Esophagus muscularis mucosa (tissue), 4 donors: ENCODE measurements at regions not wholly inside any gene's neighbourhood (a gene's known extent, or its start where the extent isn't known, plus 50 kb on each side); places are given as distances from the start of the nearest gene placed in this dataset.
"Not testable (repeated sequence)": the region's sequence is repeated elsewhere in the genome, so short reads cannot be mapped to it uniquely, and the experiment has no call there.

Experiments used
- DNase-seq: peaks from one replicate; pipeline ENCODE4 v3.0.0-alpha.2; 2017; ENCODE audit errors: extremely low spot score
- H3K27ac ChIP-seq, 4 donors: fragments of 200-600 bp; sonication (generic); replicated peaks in 1 of 4; 1 replicate in 3 of 4; 2 replicates in 1 of 4; pipeline ENCODE4 v1.5.1; 2016 to 2019; ENCODE audit warnings: mild to moderate bottlenecking in 1 of 4
- H3K27me3 ChIP-seq, 4 donors: fragments of 200-600 bp; sonication (generic); one replicate each; pipeline versions ENCODE4 v1.5.1 to v1.6.0; 2016 to 2019
- H3K36me3 ChIP-seq, 4 donors: fragments of 200-600 bp; sonication (generic); one replicate each; pipeline ENCODE4 v1.5.1; 2016 to 2019
- H3K4me1 ChIP-seq, 4 donors: fragments of 200-600 bp; sonication (generic); one replicate each; pipeline ENCODE4 v1.5.1; 2016 to 2019
- H3K4me3 ChIP-seq, 4 donors: fragments of 200-600 bp; sonication (generic); 1 replicate in 2 of 4; 2 replicates in 2 of 4; pipeline ENCODE4 v1.5.1; 2016 to 2019; ENCODE audit warnings: mild to moderate bottlenecking in 4 of 4, moderate library complexity in 1 of 4
- H3K9me3 ChIP-seq, 4 donors: fragments of 200-600 bp; sonication (generic); 1 replicate in 3 of 4; 2 replicates in 1 of 4; pipeline ENCODE4 v1.5.1; 2016 to 2019
- EP300 ChIP-seq: sonication (generic); formaldehyde crosslinking; IDR thresholded peaks from one replicate; pipeline ENCODE4 v1.6.1; 2017; ENCODE audit warnings: antibody characterized with exemption
- POLR2A ChIP-seq: fragments of 450-650 bp; IDR thresholded peaks from one replicate; pipeline ENCODE4 v1.6.1; 2017; ENCODE audit warnings: antibody characterized with exemption, moderate library complexity, mild to moderate bottlenecking, low read depth
- POLR2AphosphoS5 ChIP-seq, 2 donors: sonication (generic); formaldehyde crosslinking; IDR thresholded peaks; one replicate each; pipeline ENCODE4 v1.6.1; 2017; ENCODE audit warnings: antibody characterized with exemption in 2 of 2
- WGBS: methylation state at CpG from one replicate; pipeline ENCODE4 v1.1.5; 2018; 5-methylcytosine and 5-hydroxymethylcytosine counted together
- intact Hi-C: fragments of 100-400 bp; cut with DNase I; formaldehyde crosslinking; loops from one replicate; pipeline ENCODE4 v1.15.1; 2023
- TF ChIP-seq, protein P1 (sequence below), 3 experiments: fragments of 200-600 bp in 2 of 3; fragments of 450-650 bp in 1 of 3; sonication (generic) in 2 of 3; IDR thresholded peaks; one replicate each; pipeline ENCODE4 v1.5.1; 2017 to 2019; ENCODE audit warnings: antibody characterized with exemption in 3 of 3, mild to moderate bottlenecking in 2 of 3, moderate library complexity in 1 of 3

GRCh38 chr5:74514888-74515551 is 125.5 kb downstream of the ENC1 start:
- WGBS, result 74% methylated on average over 4 of the region's 4 CpGs

GRCh38 chr5:74511770-74512169 is 128.8 kb downstream of the ENC1 start:
- WGBS, result 98% methylated on average over 2 of the region's 2 CpGs

More at GRCh38 chr5:74514888-74515551, 125.5 kb downstream of the ENC1 start:
- no peaks in the 10 kb centered on the region for H3K27me3 ChIP-seq
- H3K9me3 ChIP-seq, result no peaks in the 10 kb centered on the region
- no peaks in the 10 kb centered on the region for H3K36me3 ChIP-seq
- peaks cover 0 to 10% (median 4%) of the 10 kb centered on the region in 4 donors for H3K4me1 ChIP-seq
- no peak overlapping the region for H3K4me3 ChIP-seq
- no peak overlapping the region for H3K27ac ChIP-seq
- no peak for TF ChIP-seq EP300
- TF ChIP-seq, protein P1, sequence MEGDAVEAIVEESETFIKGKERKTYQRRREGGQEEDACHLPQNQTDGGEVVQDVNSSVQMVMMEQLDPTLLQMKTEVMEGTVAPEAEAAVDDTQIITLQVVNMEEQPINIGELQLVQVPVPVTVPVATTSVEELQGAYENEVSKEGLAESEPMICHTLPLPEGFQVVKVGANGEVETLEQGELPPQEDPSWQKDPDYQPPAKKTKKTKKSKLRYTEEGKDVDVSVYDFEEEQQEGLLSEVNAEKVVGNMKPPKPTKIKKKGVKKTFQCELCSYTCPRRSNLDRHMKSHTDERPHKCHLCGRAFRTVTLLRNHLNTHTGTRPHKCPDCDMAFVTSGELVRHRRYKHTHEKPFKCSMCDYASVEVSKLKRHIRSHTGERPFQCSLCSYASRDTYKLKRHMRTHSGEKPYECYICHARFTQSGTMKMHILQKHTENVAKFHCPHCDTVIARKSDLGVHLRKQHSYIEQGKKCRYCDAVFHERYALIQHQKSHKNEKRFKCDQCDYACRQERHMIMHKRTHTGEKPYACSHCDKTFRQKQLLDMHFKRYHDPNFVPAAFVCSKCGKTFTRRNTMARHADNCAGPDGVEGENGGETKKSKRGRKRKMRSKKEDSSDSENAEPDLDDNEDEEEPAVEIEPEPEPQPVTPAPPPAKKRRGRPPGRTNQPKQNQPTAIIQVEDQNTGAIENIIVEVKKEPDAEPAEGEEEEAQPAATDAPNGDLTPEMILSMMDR (IDR thresholded peaks at IDR 0.05), result no peak
- intact Hi-C loops, result no loop called here
- DNase-seq, result no peak

DNA sequence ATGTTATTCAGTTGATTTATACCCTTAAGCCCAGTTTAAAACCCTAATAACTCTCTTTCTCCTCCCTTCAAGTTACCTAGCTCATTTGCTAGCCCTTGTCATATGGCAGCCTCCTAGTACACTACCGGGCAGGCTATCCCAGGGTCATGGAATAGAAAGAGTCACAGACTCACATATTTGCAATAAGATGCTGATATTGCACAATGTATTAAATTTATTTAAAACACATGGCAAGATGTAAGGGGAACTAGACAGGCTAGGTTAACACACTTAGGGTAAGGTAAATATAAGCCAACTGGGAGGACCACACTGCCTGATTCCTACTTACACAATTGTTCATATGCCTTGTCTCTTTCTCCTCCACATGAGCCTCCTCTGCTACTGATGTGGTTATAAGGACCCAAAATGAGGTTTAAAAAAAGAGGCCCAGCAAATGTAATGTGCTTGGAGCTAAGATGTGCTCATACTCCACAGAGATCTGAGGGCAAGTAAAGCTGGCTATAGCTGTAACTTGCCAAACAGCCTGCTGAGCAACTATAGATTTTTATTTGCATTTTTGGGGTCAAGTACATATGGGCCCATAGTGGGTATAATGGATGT is 130.0 kb downstream of the ENC1 start:
- WGBS, result 90% methylated on average over 1 of the region's 1 CpG
- Histone ChIP-seq H3K4me3 (no peak overlapping the region), H3K9me3 (no peaks in the 10 kb centered on the region), H3K4me1 (no peaks in the 10 kb centered on the region), H3K27me3 (no peaks in the 10 kb centered on the region), H3K27ac (no peak overlapping the region), H3K36me3 (no peaks in the 10 kb centered on the region)
- TF ChIP-seq, protein P1 (IDR thresholded peaks at IDR 0.05), result no peak
- TF ChIP-seq EP300, result no peak
- no peak for TF ChIP-seq POLR2A
- no peak for TF ChIP-seq POLR2AphosphoS5 (IDR thresholded peaks at IDR 0.05)
- no peak for DNase-seq
- intact Hi-C loops, result no loop called here

More at GRCh38 chr5:74511770-74512169, 128.8 kb downstream of the ENC1 start:
- H3K27me3 ChIP-seq, H3K4me3 ChIP-seq, H3K27ac ChIP-seq, H3K4me1 ChIP-seq, intact Hi-C loops, DNase-seq, H3K9me3 ChIP-seq, H3K36me3 ChIP-seq: not testable (repeated sequence)

DNA sequence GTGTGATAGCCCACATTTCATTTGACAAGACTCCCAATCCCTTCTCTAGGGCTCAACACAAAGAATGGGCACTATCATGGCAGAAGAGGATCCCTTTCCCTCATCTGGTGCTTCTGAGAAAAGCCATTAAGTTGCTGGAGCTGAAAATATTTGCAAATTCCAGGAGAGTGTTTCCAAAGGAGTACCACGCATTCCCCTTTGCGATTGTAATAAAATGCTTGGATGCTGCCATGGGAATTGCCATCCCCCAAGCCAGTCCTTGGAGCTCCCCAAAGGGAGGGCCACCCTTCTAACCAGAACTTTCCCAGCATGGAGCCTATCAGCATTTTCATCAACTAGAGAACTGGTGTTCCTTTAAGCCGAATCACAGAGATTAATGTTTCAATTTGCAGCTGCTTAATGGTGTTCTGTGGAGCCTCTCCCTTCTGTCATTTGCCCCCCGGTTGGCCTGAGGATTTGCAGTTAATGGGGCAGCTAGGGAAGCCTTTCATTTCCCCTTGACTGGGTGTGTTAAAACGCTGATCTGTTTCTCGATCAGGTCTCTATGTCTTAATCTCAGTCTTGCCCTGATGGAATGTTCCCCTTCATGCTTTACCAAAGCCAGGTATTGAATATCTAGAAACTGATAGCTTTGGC is 133.0 kb downstream of the ENC1 start:
- no peak for DNase-seq
- no peaks in the 10 kb centered on the region for H3K27me3 ChIP-seq
- no peaks in the 10 kb centered on the region for H3K9me3 ChIP-seq
- H3K36me3 ChIP-seq, result no peaks in the 10 kb centered on the region
- intact Hi-C loops, result no loop called here
- WGBS, result 88% methylated on average over 6 of the region's 6 CpGs
- TF ChIP-seq POLR2AphosphoS5 (IDR thresholded peaks at IDR 0.05) (no peak), POLR2A (no peak), EP300 (no peak)
- TF ChIP-seq, protein P1 (IDR thresholded peaks at IDR 0.05), result no peak
- H3K4me1 ChIP-seq, result no peaks in the 10 kb centered on the region
- H3K27ac ChIP-seq, result no peak overlapping the region
- H3K4me3 ChIP-seq, result no peak overlapping the region

- H3K4me1 ChIP-seq, result no peaks in the 10 kb centered on the region
- H3K36me3 ChIP-seq, result no peaks in the 10 kb centered on the region
- no peaks in the 10 kb centered on the region for H3K9me3 ChIP-seq
- no peak overlapping the region for H3K4me3 ChIP-seq
- DNase-seq, result peak; percentile 80
- intact Hi-C loops, result no loop called here
- H3K27ac ChIP-seq, result no peak overlapping the region
- 88% methylated on average over 8 of the region's 8 CpGs for WGBS
- no peak for TF ChIP-seq POLR2AphosphoS5 (IDR thresholded peaks at IDR 0.05)
- no peak for TF ChIP-seq POLR2A
- no peak for TF ChIP-seq EP300
- TF ChIP-seq, protein P1 (IDR thresholded peaks at IDR 0.05), result no peak
- no peaks in the 10 kb centered on the region for H3K27me3 ChIP-seq
Measured at GRCh38 chr5:74506119-74506518, 134.4 kb downstream of the ENC1 start.
